ENCODE measurements at regions not wholly inside any gene's neighbourhood (a gene's known extent, or its start where the extent isn't known, plus 50 kb on each side); places are given as distances from the start of the nearest gene placed in this dataset.

DNA sequence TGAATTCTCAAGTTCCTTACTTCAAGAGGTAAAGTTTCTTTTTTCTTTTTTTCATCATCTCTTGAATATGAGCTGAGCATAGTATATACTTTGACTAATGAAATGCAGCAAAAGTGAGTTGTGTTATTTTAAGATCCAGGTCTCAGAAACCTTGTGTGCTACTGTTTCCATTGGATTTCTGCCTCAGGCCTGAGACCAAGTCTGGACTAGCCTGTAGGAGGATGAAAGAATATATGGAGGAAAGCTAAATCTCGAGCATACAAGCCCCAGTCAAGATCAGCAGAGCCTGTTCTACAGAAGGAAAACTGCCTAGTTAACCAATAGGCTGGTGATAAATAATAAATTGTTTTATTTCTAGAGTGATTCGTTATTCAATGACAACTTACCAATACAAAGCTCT, 652.5 kb downstream of the C12orf50 start:
- Histone ChIP-seq H3K9me3 (ENCODE audit: control insufficient read depth in 1 of 2, insufficient read depth in 1 of 2, low read length in 2 of 2) (peaks cover 0 to 4% of the 10 kb centered on the region in 2 experiments), H3K27ac (ENCODE audit: low read depth in 1 of 2, low read length in 2 of 2) (no peak overlapping the region), H3K4me1 (ENCODE audit: insufficient read depth, low read length) (no peaks in the 10 kb centered on the region), H3K36me3 (ENCODE audit: insufficient read depth, low read length) (no peaks in the 10 kb centered on the region), H3K4me3 (ENCODE audit: low read length) (no peak overlapping the region), H3K27me3 (ENCODE audit: control insufficient read depth in 1 of 2, insufficient read depth in 2 of 2, low read length in 2 of 2) (no peaks in the 10 kb centered on the region)
- H3K27ac Mint-ChIP-seq = no peak overlapping the region
- intact Hi-C loops (cut with DNase I, micrococcal nuclease) = no loop called here
- no peaks in the 10 kb centered on the region for H3K27me3 Mint-ChIP-seq
- ChIA-PET CTCF (no interaction called here), POLR2A (no interaction called here)
- no peak overlapping the region for H3K4me3 Mint-ChIP-seq
- ATAC-seq (ENCODE audit: poor library complexity) (no peak), DNase-seq (no peak)
- no peaks in the 10 kb centered on the region for H3K36me3 Mint-ChIP-seq (ENCODE audit: low read depth)
- no peaks in the 10 kb centered on the region for H3K4me1 Mint-ChIP-seq (ENCODE audit: low read depth)
- TF ChIP-seq, protein P1, sequence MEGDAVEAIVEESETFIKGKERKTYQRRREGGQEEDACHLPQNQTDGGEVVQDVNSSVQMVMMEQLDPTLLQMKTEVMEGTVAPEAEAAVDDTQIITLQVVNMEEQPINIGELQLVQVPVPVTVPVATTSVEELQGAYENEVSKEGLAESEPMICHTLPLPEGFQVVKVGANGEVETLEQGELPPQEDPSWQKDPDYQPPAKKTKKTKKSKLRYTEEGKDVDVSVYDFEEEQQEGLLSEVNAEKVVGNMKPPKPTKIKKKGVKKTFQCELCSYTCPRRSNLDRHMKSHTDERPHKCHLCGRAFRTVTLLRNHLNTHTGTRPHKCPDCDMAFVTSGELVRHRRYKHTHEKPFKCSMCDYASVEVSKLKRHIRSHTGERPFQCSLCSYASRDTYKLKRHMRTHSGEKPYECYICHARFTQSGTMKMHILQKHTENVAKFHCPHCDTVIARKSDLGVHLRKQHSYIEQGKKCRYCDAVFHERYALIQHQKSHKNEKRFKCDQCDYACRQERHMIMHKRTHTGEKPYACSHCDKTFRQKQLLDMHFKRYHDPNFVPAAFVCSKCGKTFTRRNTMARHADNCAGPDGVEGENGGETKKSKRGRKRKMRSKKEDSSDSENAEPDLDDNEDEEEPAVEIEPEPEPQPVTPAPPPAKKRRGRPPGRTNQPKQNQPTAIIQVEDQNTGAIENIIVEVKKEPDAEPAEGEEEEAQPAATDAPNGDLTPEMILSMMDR (IDR thresholded peaks at IDR 0.05) = no peak
- H3K9me3 Mint-ChIP-seq = peaks cover 2% of the 10 kb centered on the region

DNA sequence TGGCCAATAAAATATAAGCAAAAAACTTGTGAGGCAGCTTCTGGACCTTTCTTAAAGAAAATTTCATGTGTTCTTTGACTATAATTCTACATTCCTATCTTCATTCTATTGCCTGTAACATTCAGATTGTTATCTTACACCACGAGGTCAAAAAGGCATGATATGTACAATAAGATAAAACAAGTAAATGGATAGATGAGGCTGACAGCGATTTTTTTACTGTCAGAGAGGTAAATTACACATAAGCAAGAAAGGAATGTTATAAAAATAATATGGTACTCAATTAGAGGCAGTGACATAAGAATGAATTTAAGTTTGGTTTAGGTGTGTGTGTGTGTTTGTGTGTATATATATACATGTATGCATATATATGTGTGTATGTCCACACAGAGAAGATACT, 660.0 kb downstream of the C12orf50 start:
- Histone ChIP-seq H3K27ac (ENCODE audit: low read depth in 1 of 2, low read length in 2 of 2) (no peak overlapping the region), H3K4me1 (ENCODE audit: insufficient read depth, low read length) (no peaks in the 10 kb centered on the region), H3K27me3 (ENCODE audit: control insufficient read depth in 1 of 2, insufficient read depth in 2 of 2, low read length in 2 of 2) (no peaks in the 10 kb centered on the region), H3K9me3 (ENCODE audit: control insufficient read depth in 1 of 2, insufficient read depth in 1 of 2, low read length in 2 of 2) (peaks cover 0 to 5% of the 10 kb centered on the region in 2 experiments), H3K4me3 (ENCODE audit: low read length) (no peak overlapping the region), H3K36me3 (ENCODE audit: insufficient read depth, low read length) (no peaks in the 10 kb centered on the region)
- intact Hi-C loops (cut with DNase I, micrococcal nuclease) = no loop called here
- Mint-ChIP-seq H3K27me3 (no peaks in the 10 kb centered on the region), H3K4me3 (no peak overlapping the region), H3K36me3 (ENCODE audit: low read depth) (no peaks in the 10 kb centered on the region), H3K4me1 (ENCODE audit: low read depth) (no peaks in the 10 kb centered on the region), H3K9me3 (peaks cover 11% of the 10 kb centered on the region), H3K27ac (no peak overlapping the region)
- CTCF ChIA-PET = no interaction called here
- ATAC-seq (ENCODE audit: poor library complexity) = no peak
- TF ChIP-seq, protein P1 (IDR thresholded peaks at IDR 0.05) = no peak
- POLR2A ChIA-PET = no interaction called here
- DNase-seq = no peak

DNA sequence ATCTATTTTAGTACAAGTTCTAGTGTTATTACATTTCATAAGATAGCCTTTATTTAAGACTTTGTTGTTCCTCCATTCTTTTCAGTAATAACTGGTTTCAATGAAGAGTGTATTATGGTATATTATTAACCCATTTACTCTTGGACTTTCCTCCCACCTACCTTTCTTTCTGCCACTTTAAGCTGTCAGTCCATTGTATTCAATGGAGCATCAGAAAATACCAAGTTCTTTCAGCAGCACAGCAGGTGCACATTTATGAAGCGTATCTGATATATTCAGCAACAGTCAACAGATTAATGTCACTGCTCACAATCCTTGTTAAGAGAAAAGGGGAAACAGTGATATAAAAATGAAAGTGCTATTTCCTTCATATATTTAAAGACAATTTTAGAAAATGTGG, 660.9 kb downstream of the C12orf50 start:
- POLR2A ChIA-PET = no interaction called here
- CTCF ChIA-PET = no interaction called here
- Histone ChIP-seq H3K9me3 (ENCODE audit: control insufficient read depth in 1 of 2, insufficient read depth in 1 of 2, low read length in 2 of 2) (peaks cover 0 to 10% of the 10 kb centered on the region in 2 experiments), H3K27me3 (ENCODE audit: control insufficient read depth in 1 of 2, insufficient read depth in 2 of 2, low read length in 2 of 2) (no peaks in the 10 kb centered on the region), H3K36me3 (ENCODE audit: insufficient read depth, low read length) (no peaks in the 10 kb centered on the region), H3K4me1 (ENCODE audit: insufficient read depth, low read length) (no peaks in the 10 kb centered on the region), H3K27ac (ENCODE audit: low read depth in 1 of 2, low read length in 2 of 2) (no peak overlapping the region), H3K4me3 (ENCODE audit: low read length) (no peak overlapping the region)
- H3K27ac Mint-ChIP-seq = no peak overlapping the region
- no peak overlapping the region for H3K4me3 Mint-ChIP-seq
- DNase-seq = no peak
- no peaks in the 10 kb centered on the region for H3K4me1 Mint-ChIP-seq (ENCODE audit: low read depth)
- intact Hi-C loops (cut with DNase I, micrococcal nuclease) = no loop called here
- H3K36me3 Mint-ChIP-seq (ENCODE audit: low read depth) = no peaks in the 10 kb centered on the region
- ATAC-seq (ENCODE audit: poor library complexity) = no peak
- TF ChIP-seq, protein P1 (IDR thresholded peaks at IDR 0.05) = no peak
- H3K9me3 Mint-ChIP-seq = peaks cover 15% of the 10 kb centered on the region
- H3K27me3 Mint-ChIP-seq = no peaks in the 10 kb centered on the region

All from CD4-positive, alpha-beta T cell (primary cell).